Trophoblast cell (in vitro differentiated cells and primary cell): ENCODE measurements at regions not wholly inside any gene's neighbourhood (a gene's known extent, or its start where the extent isn't known, plus 50 kb on each side); places are given as distances from the start of the nearest gene placed in this dataset.
A peak's percentile ranks its signal among the peaks of the same experiment; 100 is the strongest.

Source experiments
- DNase-seq, 2 donors: peaks; one replicate each; pipeline ENCODE4 v3.0.0-alpha.2; 2016
- H2AFZ ChIP-seq: 2 replicates; pipeline ENCODE4 v1.6.1; 2013; ENCODE audit warnings: low read length, moderate library complexity, mild to moderate bottlenecking; ENCODE audit not compliant: insufficient read depth, poor library complexity
- H2AK5ac ChIP-seq: 2 replicates; pipeline ENCODE4 v1.6.1; 2013; ENCODE audit warnings: mild to moderate bottlenecking, low read length
- H2BK120ac ChIP-seq: 2 replicates; pipeline ENCODE4 v1.6.1; 2013; ENCODE audit warnings: low read length, mild to moderate bottlenecking, moderate library complexity; ENCODE audit not compliant: insufficient read depth, poor library complexity
- H2BK12ac ChIP-seq: 2 replicates; pipeline ENCODE4 v1.6.1; 2013; ENCODE audit warnings: mild to moderate bottlenecking, low read length, moderate library complexity
- H2BK5ac ChIP-seq: 2 replicates; pipeline ENCODE4 v1.6.1; 2013; ENCODE audit warnings: low read length, low read depth, moderate library complexity, mild to moderate bottlenecking; ENCODE audit not compliant: poor library complexity
- H3K14ac ChIP-seq: 2 replicates; pipeline ENCODE4 v1.6.1; 2013; ENCODE audit warnings: mild to moderate bottlenecking, low read length
- H3K18ac ChIP-seq: 2 replicates; pipeline ENCODE4 v1.6.1; 2013; ENCODE audit warnings: mild to moderate bottlenecking, low read length
- H3K23ac ChIP-seq: 2 replicates; pipeline ENCODE4 v1.6.1; 2013; ENCODE audit warnings: low read length
- H3K27ac ChIP-seq: 2 replicates; pipeline ENCODE4 v1.5.1; 2013; ENCODE audit warnings: low read depth, mild to moderate bottlenecking, inconsistent platforms, low read length, moderate library complexity
- H3K27me3 ChIP-seq: 2 replicates; pipeline ENCODE4 v1.6.1; 2013; ENCODE audit warnings: inconsistent platforms, mild to moderate bottlenecking, low read length, moderate library complexity; ENCODE audit not compliant: insufficient read depth
- H3K36me3 ChIP-seq, 2 experiments: 1 replicate in 1 of 2; 2 replicates in 1 of 2; pipeline ENCODE4 v1.6.1; 2013; ENCODE audit warnings: low read length in 2 of 2, mild to moderate bottlenecking in 2 of 2, moderate library complexity in 1 of 2; ENCODE audit not compliant: insufficient read depth in 2 of 2, control insufficient read depth in 1 of 2
- H3K4ac ChIP-seq: 2 replicates; pipeline ENCODE4 v1.6.1; 2013; ENCODE audit warnings: low read depth, mild to moderate bottlenecking, low read length, moderate library complexity
- H3K4me1 ChIP-seq, 2 experiments: 1 replicate in 1 of 2; 2 replicates in 1 of 2; pipeline ENCODE4 v1.6.1; 2013; ENCODE audit warnings: low read length in 2 of 2, mild to moderate bottlenecking in 2 of 2, moderate library complexity in 1 of 2; ENCODE audit not compliant: insufficient read depth in 2 of 2, control insufficient read depth in 1 of 2
- H3K4me2 ChIP-seq: 2 replicates; pipeline ENCODE4 v1.6.1; 2013; ENCODE audit warnings: inconsistent platforms, mild to moderate bottlenecking, low read length, moderate library complexity
- H3K4me3 ChIP-seq: 2 replicates; pipeline ENCODE4 v1.5.1; 2013; ENCODE audit warnings: mild to moderate bottlenecking, low read depth, low read length, inconsistent platforms
- H3K79me1 ChIP-seq: one replicate; pipeline ENCODE4 v1.6.1; 2013; ENCODE audit warnings: low read length
- H3K79me2 ChIP-seq: 2 replicates; pipeline ENCODE4 v1.6.1; 2013; ENCODE audit warnings: low read length, mild to moderate bottlenecking; ENCODE audit not compliant: control insufficient read depth, insufficient read depth, poor library complexity
- H3K9ac ChIP-seq: 2 replicates; pipeline ENCODE4 v1.6.1; 2013; ENCODE audit warnings: mild to moderate bottlenecking, low read length
- H3K9me3 ChIP-seq: 2 replicates; pipeline ENCODE4 v1.6.1; 2013; ENCODE audit warnings: low read depth, mild to moderate bottlenecking, control low read depth, inconsistent platforms, low read length; ENCODE audit not compliant: insufficient read depth
- H4K12ac ChIP-seq: 2 replicates; pipeline ENCODE4 v1.6.1; 2013; ENCODE audit warnings: low read depth, mild to moderate bottlenecking, low read length, moderate library complexity
- H4K8ac ChIP-seq: 2 replicates; pipeline ENCODE4 v1.6.1; 2013; ENCODE audit warnings: low read depth, mild to moderate bottlenecking, low read length, moderate library complexity
- H4K91ac ChIP-seq: one replicate; pipeline ENCODE4 v1.6.1; 2013; ENCODE audit warnings: low read depth, mild to moderate bottlenecking, low read length, moderate library complexity
- WGBS: extraction: QIAGEN DNeasy Blood & Tissue Kit; methylation state at CpG from one replicate; pipeline ENCODE4 v1.1.7; 2013; ENCODE audit warnings: missing lambda C conversion rate; ENCODE audit not compliant: insufficient read length, insufficient coverage; ENCODE audit errors: extremely low coverage; 5-methylcytosine and 5-hydroxymethylcytosine counted together

- H3K4me3 ChIP-seq, result no peak overlapping the region
- peak overlapping the region; percentile 40 for H3K14ac ChIP-seq
- no peak overlapping the region for H3K23ac ChIP-seq
- peak in 1 of 2 donors; percentile 62 for DNase-seq
- no peak overlapping the region for H4K8ac ChIP-seq
- H2BK120ac ChIP-seq, result peak overlapping the region; percentile 45
- no peak overlapping the region for H3K27ac ChIP-seq
- no peaks in the 10 kb centered on the region for H3K36me3 ChIP-seq
- peaks cover 13% of the 10 kb centered on the region for H3K79me1 ChIP-seq
- H3K4me1 ChIP-seq, result peaks cover 16 to 20% of the 10 kb centered on the region in 2 experiments
- H4K91ac ChIP-seq, result no peak overlapping the region
- peaks cover 2% of the 10 kb centered on the region for H3K9me3 ChIP-seq
- H3K4ac ChIP-seq, result no peak overlapping the region
- H3K9ac ChIP-seq, result no peak overlapping the region
- H3K4me2 ChIP-seq, result no peak overlapping the region
- H3K27me3 ChIP-seq, result no peaks in the 10 kb centered on the region
- no CpG with 5 or more reads among the region's 2 CpGs for WGBS
- H4K12ac ChIP-seq, result no peak overlapping the region
- peak overlapping the region; percentile 44 for H2AK5ac ChIP-seq
- H3K18ac ChIP-seq, result no peak overlapping the region
- peaks cover 2% of the 10 kb centered on the region for H3K79me2 ChIP-seq
- H2AFZ ChIP-seq, result no peak overlapping the region
- peak overlapping the region; percentile 69 for H2BK5ac ChIP-seq
- peak overlapping the region; percentile 79 for H2BK12ac ChIP-seq
These were observed 102.2 kb upstream of the RAB3GAP2 start for GRCh38 chr1:220374449-220374848.

GRCh38 chr1:220372451-220372850 lies 100.2 kb upstream of the RAB3GAP2 start:
- H2BK5ac ChIP-seq, result no peak overlapping the region

GRCh38 chr1:220371324-220371723 lies 99.1 kb upstream of the RAB3GAP2 start:
- Histone ChIP-seq H4K12ac (no peak overlapping the region), H3K4ac (no peak overlapping the region), H3K4me3 (no peak overlapping the region), H3K14ac (no peak overlapping the region), H4K8ac (no peak overlapping the region), H3K4me1 (peaks cover 24 to 29% of the 10 kb centered on the region in 2 experiments), H3K27me3 (no peaks in the 10 kb centered on the region), H3K79me1 (peaks cover 22% of the 10 kb centered on the region), H2BK5ac (no peak overlapping the region), H3K79me2 (peaks cover 2% of the 10 kb centered on the region), H2BK12ac (peak overlapping the region; percentile 4), H4K91ac (no peak overlapping the region), H3K4me2 (no peak overlapping the region), H3K27ac (no peak overlapping the region), H3K9ac (no peak overlapping the region), H2AFZ (no peak overlapping the region), H3K9me3 (peaks cover 2% of the 10 kb centered on the region), H3K18ac (no peak overlapping the region), H2BK120ac (no peak overlapping the region), H3K36me3 (no peaks in the 10 kb centered on the region), H2AK5ac (no peak overlapping the region), H3K23ac (no peak overlapping the region)
- DNase-seq, result peak in 1 of 2 donors; percentile 25
- WGBS, result no CpG with 5 or more reads among the region's 4 CpGs

More at GRCh38 chr1:220372451-220372850, 100.2 kb upstream of the RAB3GAP2 start:
- H3K27me3 ChIP-seq, result no peaks in the 10 kb centered on the region
- H3K23ac ChIP-seq, result no peak overlapping the region
- H3K36me3 ChIP-seq, result no peaks in the 10 kb centered on the region
- H4K91ac ChIP-seq, result no peak overlapping the region
- H3K9me3 ChIP-seq, result peaks cover 2% of the 10 kb centered on the region
- no peak overlapping the region for H3K4ac ChIP-seq
- no peak overlapping the region for H3K9ac ChIP-seq
- no peak overlapping the region for H2BK120ac ChIP-seq
- H2BK12ac ChIP-seq, result no peak overlapping the region
- H3K79me2 ChIP-seq, result peaks cover 2% of the 10 kb centered on the region
- no peak for DNase-seq
- H2AK5ac ChIP-seq, result no peak overlapping the region
- peaks cover 22% of the 10 kb centered on the region for H3K79me1 ChIP-seq
- H4K8ac ChIP-seq, result no peak overlapping the region
- peaks cover 24 to 29% of the 10 kb centered on the region in 2 experiments for H3K4me1 ChIP-seq
- H3K18ac ChIP-seq, result no peak overlapping the region
- H3K4me3 ChIP-seq, result no peak overlapping the region
- H3K4me2 ChIP-seq, result no peak overlapping the region
- no peak overlapping the region for H2AFZ ChIP-seq
- H3K14ac ChIP-seq, result no peak overlapping the region
- no CpG with 5 or more reads among the region's 7 CpGs for WGBS
- H4K12ac ChIP-seq, result no peak overlapping the region
- no peak overlapping the region for H3K27ac ChIP-seq

GRCh38 chr1:220370041-220370700 lies 97.9 kb upstream of the RAB3GAP2 start:
- peak; percentile 57 to 59 for DNase-seq
- no CpG with 5 or more reads among the region's 5 CpGs for WGBS
- peak overlapping the region; percentile 42 for H2BK5ac ChIP-seq

More at GRCh38 chr1:220370041-220370700, 97.9 kb upstream of the RAB3GAP2 start:
- H3K14ac ChIP-seq, result peak overlapping the region; percentile 59
- H2AK5ac ChIP-seq, result no peak overlapping the region
- no peak overlapping the region for H3K23ac ChIP-seq
- peaks cover 2% of the 10 kb centered on the region for H3K79me2 ChIP-seq
- H3K4ac ChIP-seq, result no peak overlapping the region
- H3K27me3 ChIP-seq, result no peaks in the 10 kb centered on the region
- peak overlapping the region; percentile 23 for H3K4me2 ChIP-seq
- H2BK12ac ChIP-seq, result peak overlapping the region; percentile 6
- no peak overlapping the region for H4K8ac ChIP-seq
- no peak overlapping the region for H3K4me3 ChIP-seq
- peaks cover 24 to 29% of the 10 kb centered on the region in 2 experiments for H3K4me1 ChIP-seq
- peaks cover 22% of the 10 kb centered on the region for H3K79me1 ChIP-seq
- peak overlapping the region; percentile 73 for H3K27ac ChIP-seq
- H3K9ac ChIP-seq, result no peak overlapping the region
- H3K9me3 ChIP-seq, result peaks cover 2% of the 10 kb centered on the region
- no peak overlapping the region for H3K18ac ChIP-seq
- H2BK120ac ChIP-seq, result peak overlapping the region; percentile 84
- H3K36me3 ChIP-seq, result no peaks in the 10 kb centered on the region
- H4K12ac ChIP-seq, result no peak overlapping the region
- H4K91ac ChIP-seq, result no peak overlapping the region
- H2AFZ ChIP-seq, result peak overlapping the region; percentile 31
